HG02885 (cell line): ENCODE measurements at regions not wholly inside any gene's neighbourhood (a gene's known extent, or its start where the extent isn't known, plus 50 kb on each side); places are given as distances from the start of the nearest gene placed in this dataset.
"Not testable (repeated sequence)": the region's sequence is repeated elsewhere in the genome, so short reads cannot be mapped to it uniquely, and the experiment has no call there.

Experiments
- ATAC-seq: cut with Tn5 transposase; IDR thresholded peaks from one replicate; pipeline ENCODE4 v1.9.1; 2021; ENCODE audit warnings: mild to moderate bottlenecking; ENCODE audit not compliant: unreplicated experiment, poor library complexity

DNA sequence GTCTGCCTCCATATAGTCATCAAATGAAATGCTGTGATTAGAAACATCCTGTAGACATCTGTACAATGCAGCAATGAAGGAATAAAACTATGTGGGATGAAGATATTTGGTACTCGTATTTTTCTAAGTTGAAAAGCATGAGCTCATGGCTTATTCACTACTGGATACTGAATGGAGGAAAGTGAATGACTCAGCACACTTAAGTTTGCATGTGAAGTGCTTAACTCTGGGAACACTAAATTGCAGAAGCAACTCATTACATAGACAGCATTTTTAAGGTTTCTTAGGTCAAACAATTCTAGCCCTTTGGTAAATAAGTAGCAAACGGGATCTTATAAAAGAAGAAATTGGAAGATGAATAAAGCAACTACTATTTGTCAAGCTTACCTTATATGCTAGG is 429.0 kb upstream of the MIR17HG start:
- ATAC-seq, result no peak

DNA sequence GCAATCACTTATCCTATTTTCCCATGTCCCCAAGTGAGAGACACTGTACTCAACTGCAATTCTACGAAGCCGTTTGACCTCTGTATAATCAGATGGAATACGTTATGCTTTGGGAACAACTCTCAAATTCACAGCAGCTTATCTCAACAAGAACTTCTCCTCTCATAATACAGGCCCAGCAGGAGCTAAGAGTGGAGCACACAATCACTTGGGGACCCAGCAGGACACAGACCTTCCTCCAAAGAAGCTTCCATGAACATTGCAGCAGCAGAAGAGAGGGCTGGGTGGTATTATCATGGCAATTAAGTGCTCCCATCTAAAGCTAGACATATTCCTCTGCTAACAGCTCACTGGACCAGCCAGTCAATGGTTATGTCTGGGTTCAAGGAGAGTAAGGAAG is 428.3 kb upstream of the MIR17HG start:
- ATAC-seq, result no peak

DNA sequence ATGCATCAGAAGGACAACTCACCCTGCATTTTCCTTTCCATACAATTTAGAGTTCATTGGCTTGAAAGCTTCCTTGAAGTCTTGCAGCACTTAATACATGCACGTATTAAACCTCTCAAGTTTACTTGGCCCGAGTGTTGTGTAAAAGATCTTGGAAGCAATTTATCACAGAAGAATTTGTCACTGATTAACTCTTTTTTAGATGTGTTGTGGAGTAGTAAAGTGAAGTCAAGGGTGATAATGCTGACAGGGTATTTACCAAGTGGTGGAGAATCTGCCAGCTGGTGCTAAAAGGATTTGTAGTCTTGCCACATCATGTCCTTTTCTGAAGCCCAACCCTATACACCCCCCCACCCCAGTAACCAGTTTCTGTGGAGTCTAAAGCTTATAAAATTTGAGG is 421.0 kb upstream of the MIR17HG start:
- no peak for ATAC-seq

DNA sequence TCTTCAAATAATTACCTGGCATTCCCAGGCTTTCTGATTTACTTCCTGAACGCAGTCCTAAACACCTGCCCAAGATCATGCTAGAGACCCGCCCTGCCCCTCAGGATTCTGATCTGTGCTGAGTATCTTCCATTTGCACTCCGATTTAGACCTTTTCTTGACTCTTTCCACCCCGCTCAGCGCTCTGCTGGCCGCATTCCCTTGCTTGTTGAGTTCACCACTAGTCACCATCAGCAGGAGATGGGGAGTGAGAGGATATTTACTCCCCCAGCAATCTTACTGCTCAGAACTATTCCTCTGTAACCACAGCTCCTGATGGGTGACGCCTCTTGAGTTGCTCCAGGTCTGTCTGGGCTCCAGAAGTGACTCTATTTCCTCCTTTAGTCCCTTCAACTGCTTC is 419.4 kb upstream of the MIR17HG start:
- ATAC-seq, result no peak

DNA sequence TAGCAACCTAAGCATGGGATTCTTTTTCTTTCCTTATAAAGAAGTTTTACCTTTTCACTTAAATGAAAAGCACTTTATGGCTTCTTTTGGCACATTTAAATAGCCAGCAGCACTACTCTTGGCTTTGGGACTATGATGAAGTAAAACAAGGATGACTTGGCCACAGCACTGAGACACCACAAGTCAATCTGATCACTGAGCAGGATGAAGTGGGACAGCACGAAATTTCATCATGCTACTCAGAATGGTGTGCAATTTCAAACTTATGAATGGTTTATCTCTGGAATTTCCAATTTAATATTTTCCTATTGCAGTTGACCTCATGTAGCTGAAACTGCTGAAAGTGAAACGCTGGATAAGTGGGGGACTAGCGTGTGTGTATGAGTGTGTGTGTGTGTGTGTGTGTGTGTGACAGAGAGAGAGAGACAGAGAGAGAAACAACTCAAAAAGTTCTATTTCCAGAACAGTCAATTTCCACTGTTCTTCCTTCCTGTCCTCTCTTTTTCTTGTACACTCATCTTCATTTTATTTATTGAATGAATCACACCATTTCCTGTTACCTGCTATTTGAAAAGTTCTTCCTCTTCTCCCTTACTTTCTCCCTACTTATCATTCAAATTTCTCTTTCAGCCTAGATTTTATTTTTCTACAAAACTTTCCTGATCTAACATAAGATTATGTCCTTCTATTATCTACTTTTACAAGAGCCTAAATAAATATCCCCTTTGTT is 414.2 kb upstream of the MIR17HG start:
- ATAC-seq, result no peak

DNA sequence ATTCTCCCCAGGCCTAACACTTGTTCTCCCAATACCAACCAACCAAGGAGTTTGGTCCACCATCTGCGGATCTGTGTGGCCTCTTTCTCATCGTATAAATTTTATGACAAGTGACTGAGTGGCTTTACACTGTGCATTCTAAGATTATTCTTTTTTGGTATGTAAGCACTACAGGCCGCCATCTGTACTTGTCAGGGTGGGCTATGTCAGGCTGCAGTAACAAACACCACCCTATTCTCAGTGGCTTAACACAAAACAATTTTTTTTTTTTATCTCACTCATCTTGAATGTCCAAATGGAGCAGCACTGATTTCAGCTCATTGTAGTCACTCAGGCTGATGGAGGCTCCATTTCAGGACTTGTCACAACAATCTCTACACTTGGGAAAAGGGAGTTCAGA is 412.7 kb upstream of the MIR17HG start:
- no peak for ATAC-seq

DNA sequence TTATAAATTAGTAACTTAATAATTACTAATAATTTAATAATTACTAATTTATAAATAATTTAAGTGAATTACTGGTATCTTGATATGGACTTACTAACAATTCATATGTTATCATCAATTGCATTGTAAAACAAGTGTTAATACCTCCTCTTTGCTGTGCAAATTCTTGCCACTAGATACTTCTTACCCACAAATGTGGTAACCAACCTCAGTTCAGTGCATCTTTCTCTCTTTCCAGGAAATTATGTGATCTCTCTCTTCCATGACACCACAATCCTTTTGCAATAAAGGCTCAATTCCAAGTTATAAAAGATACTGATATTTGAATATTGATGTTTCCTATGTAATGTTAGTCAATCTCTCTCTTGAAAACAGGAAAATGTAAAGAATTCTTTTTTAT is 408.6 kb upstream of the MIR17HG start:
- no peak for ATAC-seq

DNA sequence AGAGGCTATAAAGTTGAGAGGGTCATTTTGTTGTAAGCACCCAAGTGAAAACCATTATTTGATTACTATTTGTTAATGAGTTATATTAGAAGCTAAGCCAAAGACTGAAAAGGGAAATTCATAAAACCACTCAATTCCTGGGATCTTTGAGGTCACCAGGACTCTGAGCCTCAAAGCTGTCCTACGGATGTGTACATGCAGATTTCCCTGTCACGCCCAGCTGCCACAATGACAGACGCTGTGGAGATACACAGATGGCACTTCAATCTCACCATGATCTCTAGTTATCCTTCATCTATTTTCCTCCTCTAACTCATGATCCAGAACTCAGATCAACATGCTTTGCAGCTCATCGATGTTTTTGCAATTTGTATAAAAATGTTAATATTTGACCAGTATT is 403.5 kb upstream of the MIR17HG start:
- no peak for ATAC-seq

DNA sequence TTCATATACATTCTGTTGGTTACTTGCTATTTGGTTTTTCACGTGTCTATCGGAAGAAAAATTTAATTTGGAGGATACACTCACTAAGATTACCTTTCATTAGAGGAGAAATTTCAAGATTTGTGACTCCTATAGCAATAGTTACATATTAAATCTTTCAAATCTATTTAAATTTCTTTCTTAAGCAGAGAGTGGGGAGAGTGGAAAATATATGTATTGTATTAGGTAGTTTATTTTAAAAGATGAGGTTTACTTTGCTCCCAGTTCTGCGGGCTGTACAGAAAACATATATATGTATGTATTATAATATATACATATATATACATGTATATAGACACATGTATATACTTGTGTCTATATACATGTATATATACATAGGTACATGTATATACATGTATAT is 402.3 kb upstream of the MIR17HG start:
- ATAC-seq, result not testable (repeated sequence)

DNA sequence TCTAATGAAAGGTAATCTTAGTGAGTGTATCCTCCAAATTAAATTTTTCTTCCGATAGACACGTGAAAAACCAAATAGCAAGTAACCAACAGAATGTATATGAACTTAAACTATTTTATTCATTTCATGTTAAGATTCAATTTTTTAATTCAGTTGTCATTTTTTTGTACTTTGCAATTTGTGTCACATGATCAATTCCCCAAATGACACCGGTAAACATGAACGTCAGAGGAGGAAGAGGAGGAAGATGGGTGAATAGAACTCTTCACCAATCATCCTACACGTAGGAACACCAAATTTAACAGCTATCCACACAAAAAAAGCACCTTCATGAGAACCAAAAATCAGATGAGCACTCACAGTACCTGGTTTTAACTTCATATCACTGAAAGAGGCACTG is 401.4 kb upstream of the MIR17HG start:
- not testable (repeated sequence) for ATAC-seq

DNA sequence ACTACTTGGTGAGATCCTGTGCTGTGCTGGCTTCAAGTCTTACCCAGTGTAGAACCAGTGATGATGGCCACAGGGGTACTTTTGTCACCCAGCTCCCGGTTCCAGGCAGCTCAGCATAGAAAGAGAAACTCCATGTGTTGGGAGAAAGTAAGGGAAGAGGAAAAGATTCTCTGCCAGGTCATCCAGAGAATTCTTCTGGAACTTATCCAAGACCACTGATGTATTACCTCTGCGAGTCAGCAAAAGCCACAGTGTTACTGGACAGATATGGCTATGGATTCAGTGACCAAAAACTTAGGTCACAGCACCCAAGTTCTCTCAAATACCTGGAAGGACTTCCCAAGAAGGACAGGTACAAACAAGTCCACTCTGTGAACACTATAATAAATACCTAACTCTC is 399.5 kb upstream of the MIR17HG start:
- ATAC-seq, result no peak

DNA sequence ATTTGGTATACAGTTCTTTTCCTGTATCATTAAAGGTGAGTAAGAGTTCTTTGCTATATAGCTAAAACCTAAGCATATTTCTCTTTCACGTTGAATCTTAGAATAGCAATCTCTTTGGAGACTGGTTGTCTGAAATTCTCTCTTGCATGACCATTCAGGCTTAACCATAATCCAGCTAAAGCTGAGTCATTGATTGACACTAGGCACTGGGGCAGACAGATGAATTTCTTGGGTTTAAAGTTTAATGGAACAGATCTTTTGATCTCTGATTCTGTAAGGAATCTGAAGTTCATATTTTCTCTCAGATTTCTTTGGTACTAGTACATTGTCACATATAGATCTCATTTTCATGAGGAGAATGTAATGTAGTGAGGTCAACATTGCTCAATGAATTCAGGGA is 397.3 kb upstream of the MIR17HG start:
- no peak for ATAC-seq

DNA sequence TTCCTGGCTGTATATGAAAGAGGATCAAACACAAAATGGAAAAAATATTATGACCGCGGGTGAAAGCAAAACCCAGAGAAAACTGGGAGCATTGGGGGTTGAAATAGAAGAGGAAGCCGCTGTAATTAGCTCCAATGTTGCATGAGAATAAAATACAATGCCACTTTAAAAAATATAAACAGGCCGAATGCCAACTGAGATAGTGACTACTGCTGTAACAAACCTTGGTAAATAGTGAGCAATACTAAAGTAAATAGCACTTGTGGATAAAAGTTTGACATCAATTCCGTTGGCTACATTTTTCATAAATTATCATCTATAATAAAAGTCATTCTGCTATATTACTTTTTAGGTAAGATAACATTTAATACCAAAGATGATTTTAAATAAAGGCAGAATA is 395.8 kb upstream of the MIR17HG start:
- no peak for ATAC-seq

DNA sequence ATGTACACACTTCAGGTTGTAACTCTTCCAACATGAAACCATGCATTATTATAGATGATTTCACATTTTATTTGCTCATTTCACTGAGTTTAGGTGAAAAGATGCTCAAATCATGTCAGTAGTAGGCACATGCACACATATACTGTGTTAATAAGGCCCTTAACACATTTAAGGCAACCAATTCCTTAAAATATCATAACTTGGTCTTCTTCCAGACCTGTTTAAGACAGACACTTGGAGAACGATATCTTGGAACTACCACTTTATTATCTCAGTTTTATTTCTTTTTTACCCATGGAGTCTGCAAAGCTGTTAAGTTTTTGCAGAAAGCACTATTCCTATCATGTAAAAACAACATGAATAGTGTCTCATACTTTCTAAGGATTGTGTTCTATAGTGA is 395.2 kb upstream of the MIR17HG start:
- no peak for ATAC-seq

DNA sequence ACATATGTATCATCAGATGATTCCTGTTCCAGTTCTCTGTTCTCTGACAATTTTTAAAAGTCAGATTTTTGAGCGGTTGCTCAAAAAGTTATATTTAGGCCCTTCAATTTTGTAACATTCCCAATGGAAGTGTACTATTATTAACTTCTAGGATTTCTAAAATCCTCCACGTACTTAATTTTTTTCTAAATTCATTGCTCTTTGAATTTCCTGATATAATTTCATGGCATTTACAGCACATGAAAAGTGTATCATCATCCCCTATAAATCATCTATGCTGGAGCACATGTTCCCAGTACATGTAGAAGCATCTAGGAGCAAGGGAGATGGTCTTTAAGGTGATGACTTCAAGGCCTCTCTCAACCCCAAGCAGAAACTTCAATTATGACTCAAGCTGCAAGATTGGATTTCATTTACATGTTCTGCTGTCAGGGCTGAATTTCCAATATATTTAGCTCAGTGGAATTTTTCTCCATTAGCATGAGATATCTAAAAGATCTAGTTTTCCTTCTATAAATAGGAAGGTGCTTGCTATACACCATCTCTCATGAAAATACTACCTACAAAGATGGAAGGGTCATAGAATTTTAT is 392.8 kb upstream of the MIR17HG start:
- no peak for ATAC-seq

DNA sequence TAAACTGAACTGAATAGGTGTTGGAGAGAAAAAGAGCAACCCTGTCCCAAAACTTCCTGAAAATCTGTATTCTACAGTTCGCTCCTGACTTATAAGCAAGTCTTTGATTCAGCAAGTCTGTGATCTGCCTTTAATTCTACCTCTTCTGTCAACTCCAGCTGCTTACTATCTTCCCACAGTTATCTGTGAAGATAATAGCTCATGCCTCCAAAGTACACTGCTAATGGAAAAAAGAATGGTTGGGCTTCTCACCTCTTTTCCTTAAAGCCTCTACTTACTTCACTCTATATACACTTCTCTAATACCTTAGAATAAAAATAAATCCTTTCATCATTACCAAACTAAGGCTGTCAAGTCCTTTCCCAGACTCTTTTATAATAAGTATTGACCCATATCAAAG is 391.5 kb upstream of the MIR17HG start:
- ATAC-seq, result no peak

DNA sequence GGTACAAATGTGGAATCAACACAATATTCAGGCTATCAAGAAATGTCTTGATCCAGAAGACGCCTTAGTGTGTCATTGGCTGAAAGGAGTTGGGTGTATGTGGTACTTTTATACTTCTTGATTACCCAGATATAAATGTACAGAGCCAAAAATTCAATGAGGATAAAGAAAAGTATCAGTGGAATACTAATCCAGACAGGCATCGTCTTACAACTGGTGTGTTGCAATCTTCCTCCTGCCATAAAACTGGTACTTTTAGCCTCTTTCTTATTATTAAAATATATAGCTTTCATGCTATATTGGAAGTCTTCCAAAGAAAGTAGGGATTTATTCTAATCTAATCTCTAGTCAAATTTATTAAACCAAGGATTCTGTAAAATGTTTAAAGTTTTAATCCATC is 388.6 kb upstream of the MIR17HG start:
- no peak for ATAC-seq

DNA sequence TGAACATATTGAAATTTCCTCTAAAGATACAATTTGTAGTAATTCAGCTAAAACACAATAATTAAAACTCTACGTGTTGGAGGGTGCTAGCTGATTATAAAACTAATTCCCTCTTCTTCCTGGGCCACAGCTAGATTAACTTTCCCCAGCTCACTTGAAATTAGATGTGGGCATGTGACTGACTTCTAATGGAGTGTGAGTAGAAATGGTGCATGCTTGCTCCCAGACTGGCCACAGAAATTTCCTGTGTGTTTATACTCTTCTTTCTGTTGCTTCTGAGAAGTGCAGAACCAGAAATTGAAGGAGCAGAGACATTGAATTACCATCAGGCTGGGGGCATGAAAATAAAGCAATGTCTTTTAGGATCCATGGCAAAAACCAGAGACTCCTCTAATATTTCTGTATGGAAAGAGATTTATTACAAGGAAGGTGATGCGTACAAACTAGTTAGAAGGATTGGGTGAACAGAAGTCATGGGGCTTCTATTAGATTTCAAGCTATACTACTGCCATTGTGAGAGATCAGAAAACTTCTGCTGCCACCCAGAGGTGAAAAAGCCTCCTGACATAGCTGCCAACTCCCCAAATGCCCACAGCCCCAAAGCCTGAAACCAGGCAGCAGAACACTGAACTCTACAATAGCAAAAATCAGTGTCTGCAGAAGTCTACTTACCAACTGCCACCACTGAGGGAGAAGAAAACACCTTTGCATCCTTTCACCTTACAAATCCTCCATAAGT is 379.2 kb upstream of the MIR17HG start:
- no peak for ATAC-seq

DNA sequence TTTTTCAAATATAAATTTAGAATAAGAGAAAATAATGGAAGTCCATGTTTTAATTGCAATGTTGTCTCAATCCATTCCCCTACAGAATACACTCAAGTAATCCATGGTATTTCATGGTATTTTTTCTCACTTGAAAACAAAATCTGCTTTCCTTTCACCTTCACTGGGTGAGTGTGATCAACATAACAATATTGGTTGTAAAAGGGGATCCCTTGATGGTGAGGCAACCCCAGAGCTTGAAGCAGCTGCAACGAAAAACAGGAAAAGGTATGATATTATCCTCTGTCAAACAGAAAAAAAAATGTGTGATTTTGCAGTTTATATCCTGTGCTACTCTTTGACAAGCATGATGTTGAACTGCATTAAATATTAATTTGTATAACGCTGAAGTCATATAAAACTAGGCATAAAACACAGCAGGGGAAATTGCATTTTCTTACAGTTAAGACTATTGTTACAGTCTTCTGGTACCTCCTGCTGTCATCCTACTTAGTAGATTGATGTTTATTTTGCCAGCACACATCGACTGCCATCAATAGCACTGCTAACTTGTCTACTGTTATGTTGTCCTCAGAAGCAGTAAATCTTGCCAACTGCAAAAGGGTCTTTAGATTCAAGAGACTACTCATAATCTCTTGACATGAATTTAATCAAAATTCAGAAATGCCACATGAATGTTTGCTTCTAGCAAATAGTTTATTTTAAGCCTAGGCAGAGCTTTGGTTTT is 373.1 kb upstream of the MIR17HG start:
- no peak for ATAC-seq

DNA sequence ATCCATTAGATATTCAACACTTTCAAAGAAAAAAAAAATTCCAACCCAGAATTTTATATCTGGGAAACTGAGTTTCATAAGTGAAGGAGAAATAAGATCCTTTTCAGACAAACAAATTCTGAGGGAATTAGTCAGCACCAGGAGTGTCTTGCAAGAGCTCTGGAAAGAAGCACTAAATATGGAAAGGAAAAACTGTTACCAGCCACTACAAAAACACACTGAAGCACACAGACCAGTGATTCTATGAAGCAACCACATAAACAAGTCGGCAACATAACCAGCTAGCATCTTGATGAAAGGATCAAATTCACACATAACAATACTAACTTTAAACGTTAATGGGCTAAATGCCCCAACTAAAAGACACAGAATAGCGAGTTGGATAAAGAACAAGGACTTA is 368.4 kb upstream of the MIR17HG start:
- ATAC-seq, result no peak

DNA sequence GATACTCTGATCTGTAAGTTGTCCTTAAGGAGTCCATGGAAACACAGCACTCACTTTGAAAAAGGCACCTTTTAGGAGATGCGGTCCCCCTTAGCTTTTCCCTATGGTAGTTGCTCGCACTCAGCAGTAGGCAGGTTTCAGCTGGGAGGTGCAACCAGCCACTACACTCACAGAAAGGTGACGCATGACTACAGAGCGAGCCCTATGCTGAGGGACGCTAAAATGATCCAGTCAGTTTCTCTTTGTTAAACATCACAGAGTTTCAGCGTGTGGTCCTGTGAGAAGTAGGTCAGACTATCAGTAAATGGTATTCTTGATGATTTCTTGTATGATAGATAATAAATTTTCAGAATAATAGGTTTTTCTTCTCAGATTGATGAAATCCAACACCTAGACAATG is 362.7 kb upstream of the MIR17HG start:
- no peak for ATAC-seq
